Activated CD4-positive, CD25-positive, alpha-beta regulatory T cell treated with anti-CD3 and anti-CD28 coated beads, Interleukin-2, amount 50 U/mL, for 16 hours (primary cell): ENCODE measurements at regions not wholly inside any gene's neighbourhood (a gene's known extent, or its start where the extent isn't known, plus 50 kb on each side); places are given as distances from the start of the nearest gene placed in this dataset.
A peak's percentile ranks its signal among the peaks of the same experiment; 100 is the strongest.
"Not testable (repeated sequence)": the region's sequence is repeated elsewhere in the genome, so short reads cannot be mapped to it uniquely, and the experiment has no call there.

Experiments
- DNase-seq: peaks from one replicate; pipeline ENCODE4 v3.0.0-alpha.2; 2020; ENCODE audit warnings: low read depth, low spot score

- DNase-seq: no peak
Observed at GRCh38 chr6:30832864-30833263, 51.5 kb upstream of the DDR1 start.

GRCh38 chr6:30830438-30830837, 53.9 kb upstream of the DDR1 start:
- DNase-seq: no peak

GRCh38 chr6:30829639-30830255, 54.6 kb upstream of the DDR1 start:
- no peak for DNase-seq

- DNase-seq: no peak
Observed at GRCh38 chr6:30829033-30829432, 55.3 kb upstream of the DDR1 start.

GRCh38 chr6:30828027-30828962, 56.0 kb upstream of the DDR1 start:
- peak; percentile 60 for DNase-seq

GRCh38 chr6:30826961-30827342, 57.4 kb upstream of the DDR1 start:
- DNase-seq: no peak

GRCh38 chr6:30824698-30825097, 59.6 kb upstream of the DDR1 start:
- no peak for DNase-seq

GRCh38 chr6:30823534-30823865, 60.8 kb upstream of the DDR1 start:
- no peak for DNase-seq

GRCh38 chr6:30821862-30822784, 62.2 kb upstream of the DDR1 start:
- DNase-seq: no peak

GRCh38 chr6:30820193-30820592, 64.1 kb upstream of the DDR1 start:
- no peak for DNase-seq

GRCh38 chr6:30819297-30819917, 64.9 kb upstream of the DDR1 start:
- DNase-seq: peak; percentile 33

- DNase-seq: no peak
Observed at GRCh38 chr6:30818391-30818841, 65.9 kb upstream of the DDR1 start.

- DNase-seq: no peak
Observed at GRCh38 chr6:30816791-30817739, 67.3 kb upstream of the DDR1 start.

GRCh38 chr6:30816296-30816695, 68.0 kb upstream of the DDR1 start:
- DNase-seq: not testable (repeated sequence)

- not testable (repeated sequence) for DNase-seq
Observed at GRCh38 chr6:30815041-30815742, 69.1 kb upstream of the DDR1 start.

- peak; percentile 35 for DNase-seq
Observed at GRCh38 chr6:30814146-30815040, 69.9 kb upstream of the DDR1 start.

GRCh38 chr6:30813631-30814145, 69.3 kb upstream of the IER3 start:
- DNase-seq: no peak

GRCh38 chr6:30810813-30811339, 66.5 kb upstream of the IER3 start:
- DNase-seq: peak; percentile 60
